ENCODE measurements at regions not wholly inside any gene's neighbourhood (a gene's known extent, or its start where the extent isn't known, plus 50 kb on each side); places are given as distances from the start of the nearest gene placed in this dataset.

DNA sequence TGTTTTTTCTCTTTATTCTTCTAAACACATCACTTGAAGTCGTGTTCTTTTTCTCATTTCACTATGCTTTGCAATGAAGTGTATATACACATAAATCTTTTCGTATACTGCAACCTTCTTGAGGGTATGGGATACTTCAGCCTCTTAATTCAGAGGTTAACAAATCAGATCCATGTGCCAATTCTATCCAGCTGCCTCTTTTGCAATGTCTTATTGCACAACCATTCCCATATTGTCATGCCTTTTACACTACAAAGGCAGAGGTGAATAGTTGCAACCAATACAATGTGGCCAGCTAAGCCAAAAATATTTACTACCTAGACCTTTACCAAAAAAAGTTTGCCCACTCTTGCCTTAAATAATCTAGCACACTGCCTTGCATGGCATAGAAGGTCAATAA is 224.5 kb upstream of the FOXG1 start:
- Histone ChIP-seq H3K27ac (no peak overlapping the region), H3K27me3 (no peaks in the 10 kb centered on the region), H3K4me1 (no peaks in the 10 kb centered on the region), H3K36me3 (no peaks in the 10 kb centered on the region), H3K4me3 (no peak overlapping the region), H3K9me3 (peaks cover 0 to 6% of the 10 kb centered on the region in 2 donors)
- no peak for DNase-seq (ENCODE audit: low spot score)
- no peak for TF ChIP-seq CTCF (IDR thresholded peaks at IDR 0.05)

DNA sequence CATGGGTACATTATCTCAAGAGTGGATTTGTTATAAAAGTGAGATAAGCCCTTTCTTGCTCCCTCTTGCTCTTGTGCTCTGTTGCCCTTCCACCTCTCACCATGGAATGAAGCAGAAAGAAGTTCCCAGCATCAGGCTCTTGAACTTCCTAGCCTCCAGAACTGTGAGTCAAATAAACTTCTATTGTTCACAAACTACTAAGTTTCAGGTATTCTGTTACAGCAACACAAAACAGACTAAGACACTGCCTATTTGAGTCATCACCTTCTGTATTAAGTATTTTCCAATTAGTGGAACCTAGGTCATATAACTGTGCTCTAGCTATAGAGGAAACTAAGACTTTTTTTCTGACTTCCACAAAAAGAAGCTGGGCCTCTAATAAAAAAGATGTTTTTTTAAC is 201.2 kb upstream of the FOXG1 start:
- DNase-seq (ENCODE audit: low spot score): no peak
- Histone ChIP-seq H3K4me3 (no peak overlapping the region), H3K36me3 (no peaks in the 10 kb centered on the region), H3K4me1 (no peaks in the 10 kb centered on the region), H3K9me3 (no peaks in the 10 kb centered on the region), H3K27me3 (no peaks in the 10 kb centered on the region), H3K27ac (no peak overlapping the region)
- no peak for TF ChIP-seq CTCF (IDR thresholded peaks at IDR 0.05)

DNA sequence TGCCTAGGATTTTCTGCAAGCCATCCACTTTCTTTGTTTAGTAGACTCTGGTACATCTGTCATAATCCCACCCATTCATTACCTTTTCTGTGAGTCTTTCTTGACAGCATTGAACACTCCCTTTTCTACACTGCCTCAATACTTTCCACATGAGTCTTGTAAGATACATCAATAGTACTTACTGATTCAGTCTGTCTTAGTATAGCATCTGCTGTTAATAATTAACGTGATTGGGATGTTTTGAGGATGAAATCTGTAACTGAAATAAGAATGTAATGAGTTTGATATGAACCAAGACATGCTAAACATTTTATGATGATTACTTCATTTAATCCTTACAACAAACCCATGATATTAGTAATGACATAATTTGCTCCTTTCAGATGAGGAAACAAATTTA is 196.2 kb upstream of the FOXG1 start:
- Histone ChIP-seq H3K4me3 (no peak overlapping the region), H3K27me3 (no peaks in the 10 kb centered on the region), H3K9me3 (peaks cover 0 to 22% of the 10 kb centered on the region in 2 donors), H3K27ac (no peak overlapping the region), H3K4me1 (no peaks in the 10 kb centered on the region), H3K36me3 (no peaks in the 10 kb centered on the region)
- no peak for DNase-seq (ENCODE audit: low spot score)
- no peak for TF ChIP-seq CTCF (IDR thresholded peaks at IDR 0.05)

DNA sequence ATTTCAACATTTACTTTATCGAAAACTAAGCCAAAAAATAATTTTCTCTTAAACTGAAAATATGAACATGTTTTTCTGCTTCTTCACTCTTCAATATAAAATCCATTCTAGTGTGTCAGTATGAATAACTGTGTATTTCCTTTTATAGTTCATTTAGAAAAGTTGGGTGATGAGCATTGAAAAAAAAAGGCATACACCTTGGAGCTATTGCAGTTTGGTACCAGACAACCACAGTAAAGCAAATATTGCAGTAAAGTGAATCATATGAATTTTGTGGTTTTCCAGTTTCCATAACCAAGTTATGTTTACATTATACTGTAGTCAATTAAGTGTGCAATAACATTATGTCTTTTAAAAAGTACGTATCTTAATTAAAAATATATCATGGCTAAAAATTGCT is 195.0 kb upstream of the FOXG1 start:
- no peak overlapping the region for H3K4me3 ChIP-seq

DNA sequence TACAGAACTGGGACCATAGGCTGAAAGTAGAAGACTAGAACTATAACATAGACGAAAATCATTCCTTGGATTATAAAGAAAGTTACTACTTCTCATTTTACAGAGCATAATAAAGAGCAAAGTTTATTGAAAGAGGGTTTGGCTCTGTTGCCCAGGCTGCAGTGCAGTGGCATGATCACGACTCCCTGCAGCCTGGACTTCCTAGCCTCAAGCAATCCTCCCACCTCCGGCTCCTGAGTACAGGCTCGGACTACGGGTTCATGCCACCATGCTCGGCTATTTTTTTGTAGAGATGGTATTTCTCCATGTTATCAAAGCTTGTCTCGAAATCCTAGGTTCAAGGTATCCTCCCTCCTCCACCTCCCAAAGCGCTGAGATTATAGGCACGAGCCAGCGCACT is 190.1 kb upstream of the FOXG1 start:
- Histone ChIP-seq H3K36me3 (no peaks in the 10 kb centered on the region), H3K4me1 (no peaks in the 10 kb centered on the region), H3K9me3 (peaks cover 0 to 22% of the 10 kb centered on the region in 2 donors), H3K27ac (no peak overlapping the region), H3K27me3 (no peaks in the 10 kb centered on the region), H3K4me3 (no peak overlapping the region)
- TF ChIP-seq CTCF (IDR thresholded peaks at IDR 0.05): no peak
- DNase-seq (ENCODE audit: low spot score): no peak

More for the DNA sequence above, 195.0 kb upstream of the FOXG1 start:
- Histone ChIP-seq H3K27ac (no peak overlapping the region), H3K27me3 (no peaks in the 10 kb centered on the region), H3K36me3 (no peaks in the 10 kb centered on the region), H3K4me1 (no peaks in the 10 kb centered on the region), H3K9me3 (peaks cover 0 to 22% of the 10 kb centered on the region in 2 donors)
- no peak for TF ChIP-seq CTCF (IDR thresholded peaks at IDR 0.05)
- no peak for DNase-seq (ENCODE audit: low spot score)

GRCh38 chr14:28577187-28577586 is 189.4 kb upstream of the FOXG1 start:
- TF ChIP-seq CTCF (IDR thresholded peaks at IDR 0.05): no peak
- H3K27me3 ChIP-seq: no peaks in the 10 kb centered on the region
- no peaks in the 10 kb centered on the region for H3K36me3 ChIP-seq
- DNase-seq (ENCODE audit: low spot score): no peak
- no peak overlapping the region for H3K27ac ChIP-seq
- no peaks in the 10 kb centered on the region for H3K4me1 ChIP-seq
- peaks cover 0 to 20% of the 10 kb centered on the region in 2 donors for H3K9me3 ChIP-seq
- no peak overlapping the region for H3K4me3 ChIP-seq

Data from right atrium auricular region (tissue), 2 donors.